Esophagus muscularis mucosa (tissue), 4 donors: ENCODE measurements at regions not wholly inside any gene's neighbourhood (a gene's known extent, or its start where the extent isn't known, plus 50 kb on each side); places are given as distances from the start of the nearest gene placed in this dataset.

Experiments used
- DNase-seq: peaks from one replicate; pipeline ENCODE4 v3.0.0-alpha.2; 2017; ENCODE audit errors: extremely low spot score
- H3K27ac ChIP-seq, 4 donors: fragments of 200-600 bp; sonication (generic); replicated peaks in 1 of 4; 1 replicate in 3 of 4; 2 replicates in 1 of 4; pipeline ENCODE4 v1.5.1; 2016 to 2019; ENCODE audit warnings: mild to moderate bottlenecking in 1 of 4
- H3K27me3 ChIP-seq, 4 donors: fragments of 200-600 bp; sonication (generic); one replicate each; pipeline versions ENCODE4 v1.5.1 to v1.6.0; 2016 to 2019
- H3K36me3 ChIP-seq, 4 donors: fragments of 200-600 bp; sonication (generic); one replicate each; pipeline ENCODE4 v1.5.1; 2016 to 2019
- H3K4me1 ChIP-seq, 4 donors: fragments of 200-600 bp; sonication (generic); one replicate each; pipeline ENCODE4 v1.5.1; 2016 to 2019
- H3K4me3 ChIP-seq, 4 donors: fragments of 200-600 bp; sonication (generic); 1 replicate in 2 of 4; 2 replicates in 2 of 4; pipeline ENCODE4 v1.5.1; 2016 to 2019; ENCODE audit warnings: mild to moderate bottlenecking in 4 of 4, moderate library complexity in 1 of 4
- H3K9me3 ChIP-seq, 4 donors: fragments of 200-600 bp; sonication (generic); 1 replicate in 3 of 4; 2 replicates in 1 of 4; pipeline ENCODE4 v1.5.1; 2016 to 2019
- CTCF ChIP-seq, 3 experiments: fragments of 200-600 bp in 2 of 3; fragments of 450-650 bp in 1 of 3; sonication (generic) in 2 of 3; IDR thresholded peaks; one replicate each; pipeline ENCODE4 v1.5.1; 2017 to 2019; ENCODE audit warnings: antibody characterized with exemption in 3 of 3, mild to moderate bottlenecking in 2 of 3, moderate library complexity in 1 of 3
- EP300 ChIP-seq: sonication (generic); formaldehyde crosslinking; IDR thresholded peaks from one replicate; pipeline ENCODE4 v1.6.1; 2017; ENCODE audit warnings: antibody characterized with exemption
- POLR2A ChIP-seq: fragments of 450-650 bp; IDR thresholded peaks from one replicate; pipeline ENCODE4 v1.6.1; 2017; ENCODE audit warnings: antibody characterized with exemption, moderate library complexity, mild to moderate bottlenecking, low read depth
- POLR2AphosphoS5 ChIP-seq, 2 donors: sonication (generic); formaldehyde crosslinking; IDR thresholded peaks; one replicate each; pipeline ENCODE4 v1.6.1; 2017; ENCODE audit warnings: antibody characterized with exemption in 2 of 2
- WGBS: methylation state at CpG from one replicate; pipeline ENCODE4 v1.1.5; 2018; 5-methylcytosine and 5-hydroxymethylcytosine counted together
- intact Hi-C: fragments of 100-400 bp; cut with DNase I; formaldehyde crosslinking; loops from one replicate; pipeline ENCODE4 v1.15.1; 2023

GRCh38 chr14:76271041-76271755 is 104.7 kb upstream of the ESRRB start:
- intact Hi-C loops = no loop called here
- no peak for DNase-seq
- TF ChIP-seq CTCF (IDR thresholded peaks at IDR 0.05) (no peak), POLR2A (no peak), POLR2AphosphoS5 (IDR thresholded peaks at IDR 0.05) (no peak), EP300 (no peak)
- Histone ChIP-seq H3K4me1 (peaks cover 4 to 17% (median 7%) of the 10 kb centered on the region in 4 donors), H3K4me3 (no peak overlapping the region), H3K27ac (no peak overlapping the region), H3K36me3 (no peaks in the 10 kb centered on the region), H3K27me3 (peaks cover 0 to 8% (median 0%) of the 10 kb centered on the region in 4 donors), H3K9me3 (no peaks in the 10 kb centered on the region)
- WGBS = 80% methylated on average over 15 of the region's 15 CpGs

DNA sequence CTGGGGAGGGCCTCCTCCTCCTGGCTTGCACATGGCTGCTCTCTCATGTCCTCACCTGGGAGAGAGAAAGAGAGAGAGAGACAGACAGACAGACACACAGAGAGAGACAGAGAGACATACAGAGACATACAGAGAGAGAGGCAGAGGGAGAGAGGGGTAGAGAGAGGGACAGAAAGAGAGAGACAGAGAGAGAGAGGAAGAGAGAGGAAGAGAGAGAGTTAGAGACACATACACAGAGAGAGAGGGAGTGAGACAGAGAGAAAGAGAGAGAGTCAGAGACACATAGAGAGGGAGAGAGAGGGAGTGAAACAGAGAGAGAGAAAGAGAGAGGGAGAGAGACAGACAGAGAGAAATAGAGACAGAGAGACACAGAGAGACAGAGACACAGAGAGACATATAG is 103.6 kb upstream of the ESRRB start:
- DNase-seq = no peak
- H3K4me1 ChIP-seq = peaks cover under 1 to 11% (median 3%) of the 10 kb centered on the region in 4 donors
- H3K27me3 ChIP-seq = peaks cover 0 to 8% (median 0%) of the 10 kb centered on the region in 4 donors
- no peaks in the 10 kb centered on the region for H3K36me3 ChIP-seq
- no peaks in the 10 kb centered on the region for H3K9me3 ChIP-seq
- no peak overlapping the region for H3K4me3 ChIP-seq
- H3K27ac ChIP-seq = no peak overlapping the region
- TF ChIP-seq CTCF (IDR thresholded peaks at IDR 0.05) = no peak
- TF ChIP-seq POLR2AphosphoS5 (IDR thresholded peaks at IDR 0.05) = no peak
- no peak for TF ChIP-seq EP300
- no peak for TF ChIP-seq POLR2A
- intact Hi-C loops = no loop called here

- no peaks in the 10 kb centered on the region for H3K36me3 ChIP-seq
- no peak for DNase-seq
- H3K9me3 ChIP-seq = no peaks in the 10 kb centered on the region
- intact Hi-C loops = no loop called here
- no peak overlapping the region for H3K4me3 ChIP-seq
- peaks cover 0 to 8% (median 0%) of the 10 kb centered on the region in 4 donors for H3K27me3 ChIP-seq
- peaks cover 0 to 7% (median 0%) of the 10 kb centered on the region in 4 donors for H3K4me1 ChIP-seq
- TF ChIP-seq EP300 (no peak), CTCF (IDR thresholded peaks at IDR 0.05) (no peak), POLR2AphosphoS5 (IDR thresholded peaks at IDR 0.05) (no peak), POLR2A (no peak)
- no peak overlapping the region for H3K27ac ChIP-seq
Observed at GRCh38 chr14:76272774-76273173, 103.2 kb upstream of the ESRRB start.

- Histone ChIP-seq H3K4me3 (no peak overlapping the region), H3K27ac (no peak overlapping the region), H3K9me3 (no peaks in the 10 kb centered on the region), H3K27me3 (peaks cover 0 to 8% (median 0%) of the 10 kb centered on the region in 4 donors), H3K36me3 (no peaks in the 10 kb centered on the region), H3K4me1 (peaks cover 0 to 2% (median 0%) of the 10 kb centered on the region in 4 donors)
- 70% methylated on average over 2 of the region's 2 CpGs for WGBS
- no peak for DNase-seq
- intact Hi-C loops = no loop called here
- TF ChIP-seq POLR2AphosphoS5 (IDR thresholded peaks at IDR 0.05) (no peak), EP300 (no peak), POLR2A (no peak), CTCF (IDR thresholded peaks at IDR 0.05) (no peak)
Observed at GRCh38 chr14:76273346-76273745, 102.6 kb upstream of the ESRRB start.

GRCh38 chr14:76274324-76274723 is 101.6 kb upstream of the ESRRB start:
- no peak for DNase-seq
- Histone ChIP-seq H3K4me3 (no peak overlapping the region), H3K27me3 (peaks cover 0 to 8% (median 0%) of the 10 kb centered on the region in 4 donors), H3K4me1 (no peaks in the 10 kb centered on the region), H3K27ac (no peak overlapping the region), H3K9me3 (no peaks in the 10 kb centered on the region), H3K36me3 (no peaks in the 10 kb centered on the region)
- WGBS = 89% methylated on average over 3 of the region's 3 CpGs
- intact Hi-C loops = no loop called here
- TF ChIP-seq POLR2A = no peak
- TF ChIP-seq CTCF (IDR thresholded peaks at IDR 0.05) = no peak
- TF ChIP-seq POLR2AphosphoS5 (IDR thresholded peaks at IDR 0.05) = no peak
- TF ChIP-seq EP300 = no peak
